Stimulated activated naive CD8-positive, alpha-beta T cell treated with anti-CD3 and anti-CD28 coated beads, Interleukin-15, Interleukin-2, amounts not matched to agents 100 U/mL and 50 U/mL, for 24 hours (primary cell): ENCODE measurements at regions not wholly inside any gene's neighbourhood (a gene's known extent, or its start where the extent isn't known, plus 50 kb on each side); places are given as distances from the start of the nearest gene placed in this dataset.
"Not testable (repeated sequence)": the region's sequence is repeated elsewhere in the genome, so short reads cannot be mapped to it uniquely, and the experiment has no call there.

Source experiments
- ATAC-seq: fragments of 150-1000 bp; cut with Tn5 transposase; one replicate; pipeline ENCODE4 v1.10.0; 2021
- DNase-seq: peaks from one replicate; pipeline ENCODE4 v3.0.0; 2021

DNA sequence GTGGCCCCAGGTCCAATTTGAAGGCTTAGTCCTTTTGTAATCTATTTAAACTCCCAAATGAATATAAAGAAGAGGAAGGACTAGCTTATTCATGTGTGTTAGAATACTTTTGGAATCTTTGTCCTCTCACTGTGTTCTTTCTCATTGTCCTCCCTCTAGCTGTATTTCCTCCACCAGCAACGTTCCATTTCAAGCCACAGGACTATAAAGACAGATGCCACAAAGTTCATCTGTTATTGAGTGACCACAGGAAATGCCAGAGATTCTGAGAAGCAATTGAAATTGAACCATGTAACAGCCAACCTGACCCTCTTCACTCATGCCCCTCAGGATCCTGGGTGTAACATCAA is 336.6 kb upstream of the API5 start:
- no peak for DNase-seq
- no peak for ATAC-seq

DNA sequence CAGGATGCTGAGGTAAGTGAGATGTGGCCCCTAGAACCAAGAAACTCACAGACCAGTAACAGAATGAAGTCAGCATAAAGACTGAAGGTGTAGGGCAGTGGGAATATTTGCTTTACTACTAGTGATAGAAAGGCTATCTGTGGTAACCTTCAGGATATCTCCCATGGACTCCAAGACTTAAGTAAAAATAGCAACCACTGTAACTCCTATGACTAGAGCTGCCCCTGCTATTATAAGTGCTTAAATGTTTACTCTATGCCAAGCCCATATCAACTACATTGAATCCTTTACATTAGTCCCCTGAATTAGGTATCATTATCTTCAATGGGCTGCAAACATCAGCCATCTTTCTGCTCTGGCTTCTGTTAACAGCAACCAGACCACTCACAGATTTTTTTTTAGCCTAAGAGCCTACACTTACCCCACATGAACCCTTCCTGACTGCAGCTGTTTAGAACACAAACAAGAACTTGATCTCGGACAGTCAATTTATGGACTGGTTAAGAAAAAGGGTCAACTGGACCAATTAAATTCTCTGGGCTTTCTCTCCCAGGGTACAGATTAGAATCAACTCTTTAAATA is 335.1 kb upstream of the API5 start:
- ATAC-seq, result no peak

DNA sequence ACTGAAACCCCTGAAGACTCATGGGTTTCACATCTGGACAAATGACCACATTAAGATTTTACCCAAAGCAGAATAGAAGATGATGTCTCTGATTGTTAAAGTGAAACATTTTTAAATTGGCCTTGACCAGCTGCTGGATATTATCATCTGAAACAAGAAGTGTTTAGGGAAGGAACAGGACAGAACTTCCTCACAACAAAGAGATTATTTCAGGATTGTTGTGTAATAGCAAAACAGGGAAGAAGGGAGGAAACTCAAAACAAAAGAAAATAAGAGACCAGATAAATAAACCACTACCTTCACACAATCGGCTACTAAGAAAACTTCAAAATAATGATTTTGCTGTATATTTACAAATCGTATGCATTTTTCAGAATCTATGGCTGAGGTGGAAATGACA is 319.2 kb upstream of the API5 start:
- ATAC-seq (no peak), DNase-seq (no peak)

More for the DNA sequence above, 335.1 kb upstream of the API5 start:
- no peak for DNase-seq

DNA sequence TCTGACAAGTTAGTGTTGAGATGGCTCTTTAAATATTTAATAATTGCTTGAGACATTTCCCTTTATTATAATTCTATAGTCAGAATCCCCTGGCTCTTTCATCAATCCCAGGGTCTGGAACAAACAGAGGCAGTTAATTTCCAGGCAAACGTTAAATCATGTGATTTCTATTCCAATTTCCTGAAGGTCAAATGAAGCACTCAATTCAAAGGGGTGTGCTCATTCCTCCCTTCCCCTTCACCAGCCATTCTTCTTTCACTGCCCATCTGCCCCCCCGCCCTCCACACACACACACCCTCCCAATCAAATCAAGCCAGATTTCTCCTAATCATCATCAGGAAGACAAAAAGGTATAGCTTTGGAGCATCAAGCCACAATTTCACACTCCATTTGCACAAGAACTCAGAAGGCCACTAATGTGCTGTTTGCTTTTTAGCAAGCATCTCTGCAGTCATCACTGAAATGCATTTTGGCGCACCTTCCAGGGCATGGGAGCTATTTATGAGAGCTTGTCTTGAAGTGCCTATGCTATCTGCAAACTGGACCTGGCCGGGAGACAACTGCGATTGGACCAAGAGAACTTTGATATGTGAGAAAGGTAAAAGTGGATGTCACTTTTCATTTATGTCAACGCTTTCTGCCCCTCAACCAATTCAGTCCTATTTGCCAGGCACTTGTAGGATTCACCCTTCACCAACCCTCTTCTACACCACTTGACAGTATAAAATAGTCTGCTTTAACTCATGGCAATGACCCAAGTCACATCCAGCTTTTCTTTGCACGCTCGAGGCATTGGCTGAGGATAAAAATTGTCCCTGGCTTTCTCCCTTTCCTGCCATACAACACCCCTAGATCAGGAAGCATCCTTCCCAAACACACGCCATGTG is 315.1 kb upstream of the API5 start:
- ATAC-seq, result no peak
- no peak for DNase-seq

DNA sequence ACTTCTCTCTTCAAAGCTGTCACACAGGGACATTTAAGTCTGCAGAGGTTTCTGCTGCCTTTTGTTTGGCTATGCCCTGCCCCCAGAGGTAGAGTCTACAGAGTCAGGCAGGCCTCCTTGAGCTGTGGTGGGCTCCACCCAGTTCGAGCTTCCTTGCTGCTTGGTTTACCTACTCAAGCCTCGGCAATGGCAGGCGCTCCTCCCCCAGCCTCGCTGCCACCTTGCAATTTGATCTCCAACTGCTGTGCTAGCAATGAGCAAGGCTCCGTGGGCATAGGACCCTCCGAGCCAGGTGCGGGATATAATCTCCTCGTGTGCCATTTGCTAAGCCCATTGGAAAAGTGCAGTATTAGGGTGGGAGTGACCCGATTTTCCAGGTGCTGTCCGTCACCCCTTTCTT is 306.9 kb upstream of the API5 start:
- DNase-seq, ATAC-seq: not testable (repeated sequence)

DNA sequence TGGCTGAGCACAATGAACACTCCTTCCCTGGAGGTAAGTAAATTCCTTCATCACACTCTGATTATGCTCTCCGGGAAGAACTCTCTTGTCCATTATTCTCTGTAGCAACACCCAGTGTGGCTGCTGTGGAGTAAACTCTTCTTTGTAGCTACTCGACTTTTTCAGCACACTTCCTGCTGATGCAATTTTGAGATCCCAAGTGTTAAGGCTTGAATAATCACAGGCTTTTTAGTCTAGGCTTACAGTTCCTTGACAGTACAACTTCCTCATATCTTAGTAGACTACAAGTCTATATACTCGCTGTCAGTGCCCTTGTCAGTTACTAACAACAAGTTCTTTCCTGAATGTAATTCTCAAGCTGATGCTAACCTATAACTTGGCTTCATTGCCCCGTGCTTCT is 301.8 kb upstream of the API5 start:
- no peak for ATAC-seq
- DNase-seq, result no peak

DNA sequence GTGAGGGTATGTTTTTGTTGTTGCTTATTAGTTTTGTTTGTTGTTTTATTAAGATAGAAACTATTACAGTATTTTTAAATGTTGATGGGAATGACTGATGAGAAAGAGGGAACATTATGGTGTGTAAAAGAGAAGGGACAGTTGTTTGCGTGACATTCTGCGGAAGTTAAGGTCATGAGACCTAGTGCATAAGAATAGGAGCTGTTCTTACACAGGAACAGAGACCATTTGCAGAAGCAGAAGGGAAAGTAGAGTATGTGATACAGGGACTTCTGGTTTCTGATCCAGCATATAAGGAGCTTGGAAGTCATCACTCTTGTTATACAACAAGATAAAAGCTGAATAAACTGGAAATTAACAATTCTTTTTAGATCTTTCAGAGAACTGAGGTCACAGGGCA is 299.2 kb upstream of the API5 start:
- ATAC-seq (no peak), DNase-seq (no peak)

DNA sequence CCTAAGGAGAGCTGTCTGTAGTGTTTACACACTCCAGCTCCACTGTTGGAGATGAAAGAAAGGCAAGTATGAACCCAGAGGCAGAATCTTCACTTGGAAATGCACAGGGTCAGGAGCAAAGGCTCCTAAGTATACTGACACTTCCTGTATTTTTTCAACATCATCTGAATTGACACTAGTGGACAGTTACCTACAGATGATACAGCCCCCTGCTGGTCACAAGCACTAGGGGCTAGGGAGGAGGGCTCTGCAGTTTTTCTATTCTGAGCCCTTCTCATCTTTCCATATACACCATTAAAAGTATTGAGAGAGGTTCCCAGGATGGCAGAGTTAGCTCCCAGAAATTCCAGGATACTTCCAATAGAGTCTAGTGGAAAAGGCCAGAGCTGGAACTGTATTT is 290.3 kb upstream of the API5 start:
- ATAC-seq (no peak), DNase-seq (no peak)

DNA sequence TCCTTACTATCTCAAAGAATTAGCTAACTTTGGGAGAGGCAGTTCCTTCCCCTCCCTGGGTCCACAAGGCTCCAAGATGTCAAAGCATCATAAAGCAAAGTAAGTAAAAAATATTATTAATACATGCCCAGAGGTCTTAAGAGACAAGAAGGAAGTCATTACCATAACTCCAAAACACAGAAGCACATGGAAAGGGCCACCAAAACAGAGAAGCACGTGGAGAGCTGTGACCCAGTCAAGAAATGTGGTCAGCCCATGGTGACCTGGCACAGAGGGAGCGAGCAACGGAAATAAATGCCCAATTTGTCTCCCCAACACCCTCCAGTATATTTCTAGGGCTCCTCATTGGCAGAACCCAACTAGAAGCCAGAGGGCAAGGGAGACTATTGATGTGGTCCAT is 277.5 kb upstream of the API5 start:
- no peak for DNase-seq
- ATAC-seq, result no peak

DNA sequence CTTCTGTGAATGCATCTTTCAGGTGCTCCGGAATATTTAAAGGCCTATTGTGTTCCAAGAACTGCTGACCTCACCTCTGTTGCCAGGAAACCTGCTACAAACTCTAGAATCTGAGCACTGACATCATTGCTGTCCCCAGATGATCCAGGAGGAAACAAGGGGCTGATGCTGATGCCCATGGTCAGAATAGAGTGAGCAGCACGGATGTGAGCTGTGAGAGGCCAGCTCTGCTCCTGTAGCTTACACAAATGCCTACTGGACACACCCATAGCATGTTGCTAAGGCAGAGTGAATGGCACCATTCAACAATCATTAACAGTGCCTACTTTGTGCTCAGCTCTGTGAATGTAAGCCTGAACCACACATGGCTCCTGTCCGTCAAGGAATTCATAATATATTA is 276.7 kb upstream of the API5 start:
- no peak for ATAC-seq
- no peak for DNase-seq

DNA sequence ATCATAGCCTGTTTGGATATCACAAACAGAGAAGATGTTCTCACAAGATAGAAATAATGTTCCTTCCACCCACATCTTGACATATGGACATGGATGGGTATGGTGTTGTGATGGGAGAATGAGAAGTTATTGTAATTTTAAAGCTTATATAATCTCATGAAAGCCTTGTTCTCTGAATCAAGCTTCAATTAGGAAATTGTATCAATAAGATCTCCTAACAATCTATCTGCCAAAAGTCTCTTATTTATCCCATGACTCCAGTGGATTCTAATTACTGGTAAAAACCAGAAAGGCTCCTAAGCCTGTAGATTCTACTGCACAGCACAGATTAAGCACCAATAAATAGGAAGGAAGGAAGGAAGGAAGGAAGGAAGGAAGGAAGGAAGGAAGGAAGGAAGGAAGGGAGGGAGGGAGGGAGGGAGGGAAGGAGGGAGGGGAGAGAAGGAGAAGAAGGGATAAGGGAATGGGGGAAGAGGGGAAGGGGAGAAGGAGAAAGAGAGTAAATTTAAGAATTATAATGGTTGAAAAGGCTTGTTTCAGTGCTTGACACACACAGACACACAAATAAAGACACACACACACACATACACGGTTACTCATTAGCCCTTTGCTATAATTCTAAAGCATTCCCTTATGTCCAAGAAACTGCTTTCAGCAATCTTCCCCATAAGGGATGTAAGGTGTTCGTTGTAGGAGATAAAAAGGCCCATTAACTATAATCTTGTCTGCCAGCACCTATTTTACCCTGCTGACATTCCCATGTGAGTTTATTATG is 258.0 kb upstream of the API5 start:
- no peak for ATAC-seq
- DNase-seq, result no peak

DNA sequence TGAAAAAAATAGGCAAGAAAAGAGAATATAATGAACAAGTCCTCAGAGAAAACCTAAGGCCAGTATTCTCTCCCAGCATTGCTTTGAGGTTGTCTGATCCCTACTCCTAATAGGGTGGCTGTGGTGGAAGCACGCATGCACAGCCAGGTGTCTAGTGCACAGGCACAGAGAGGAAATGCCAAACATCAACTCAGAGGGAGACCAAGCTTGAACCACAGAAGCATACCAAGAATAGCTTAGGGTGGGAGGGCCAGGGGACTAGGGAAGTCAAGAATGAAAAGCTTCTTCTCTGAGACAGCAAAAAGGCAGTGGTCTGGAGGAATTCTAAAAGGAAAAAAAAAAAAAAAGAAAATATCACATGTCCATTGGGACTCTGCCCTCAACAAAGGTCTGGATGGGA is 244.1 kb upstream of the API5 start:
- ATAC-seq (no peak), DNase-seq (no peak)

DNA sequence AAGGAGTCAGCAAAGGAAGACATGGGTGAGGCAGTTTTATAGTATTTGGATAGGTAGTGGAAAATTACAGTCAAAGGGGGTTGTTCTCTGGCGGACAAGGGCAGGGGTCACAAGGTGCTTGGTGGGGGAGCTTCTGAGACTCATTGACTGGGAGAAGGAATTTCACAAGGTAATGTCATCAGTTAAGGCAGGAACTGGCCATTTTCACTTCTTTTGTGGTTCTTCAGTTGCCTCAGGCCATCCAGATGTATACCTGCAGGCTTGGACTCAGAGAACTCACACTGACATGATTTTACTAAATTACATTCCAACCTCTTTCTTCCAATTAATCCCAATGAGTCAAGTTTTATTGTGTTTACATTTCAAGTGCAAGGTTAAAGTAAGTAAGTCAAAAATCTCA is 240.5 kb upstream of the API5 start:
- ATAC-seq, result no peak
- no peak for DNase-seq

DNA sequence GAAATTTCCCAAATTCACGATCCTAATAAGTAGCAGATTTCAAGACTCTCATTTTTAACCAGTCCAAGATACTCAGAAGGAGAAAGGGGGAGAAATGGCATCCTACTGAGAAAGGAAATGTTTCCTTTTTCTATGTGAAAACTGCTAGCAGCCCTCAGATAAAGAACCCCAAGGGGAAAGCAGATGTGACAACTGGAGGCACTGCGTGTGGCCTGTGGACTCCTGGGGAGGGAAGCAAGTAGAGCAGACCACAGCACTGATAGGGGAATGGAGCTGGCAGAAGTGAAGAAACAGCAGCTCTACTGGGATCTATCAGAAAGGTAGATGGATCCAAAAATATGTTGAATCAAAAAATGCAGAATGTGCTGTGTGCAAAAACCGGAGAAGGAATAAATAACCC is 239.7 kb upstream of the API5 start:
- no peak for DNase-seq

DNA sequence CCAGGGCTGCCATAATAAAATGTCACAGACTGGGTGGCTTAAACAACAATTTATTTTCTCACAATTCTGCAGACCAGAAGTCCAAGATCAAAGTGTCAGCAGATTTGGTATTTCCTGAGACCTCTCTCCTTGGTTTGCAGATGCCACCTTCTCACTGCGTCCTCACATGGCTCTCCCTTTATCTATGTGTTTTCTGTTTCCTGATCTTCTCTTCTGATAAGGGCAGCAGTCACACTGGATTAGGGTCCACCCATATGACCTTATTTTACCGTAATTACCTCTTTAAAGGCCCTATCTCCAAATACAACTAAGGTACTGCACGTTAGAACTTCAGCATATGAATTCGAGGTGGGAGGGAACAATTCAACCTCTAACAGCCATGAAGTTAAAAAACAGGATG is 238.9 kb upstream of the API5 start:
- DNase-seq, result no peak
- no peak for ATAC-seq

More for the DNA sequence above, 239.7 kb upstream of the API5 start:
- no peak for ATAC-seq

DNA sequence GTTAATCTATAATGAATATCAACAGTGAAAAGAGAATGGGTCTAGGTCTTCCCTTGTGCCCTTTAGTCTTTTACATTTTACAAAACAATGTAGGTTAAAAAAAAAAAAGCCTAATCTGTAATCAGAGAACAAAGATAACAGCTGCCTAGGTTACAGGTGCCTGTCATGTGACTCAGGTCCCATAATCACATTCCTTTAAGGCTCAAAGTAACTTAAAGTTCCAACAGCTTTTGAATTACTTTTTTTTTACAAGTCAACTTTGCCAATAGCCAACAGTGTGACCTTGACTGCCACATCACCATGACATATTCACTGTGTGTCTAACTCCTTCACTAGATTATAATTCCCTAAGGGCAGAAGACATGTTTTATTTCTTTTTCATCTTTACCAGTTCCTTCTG is 237.0 kb upstream of the API5 start:
- DNase-seq, result no peak
- ATAC-seq, result no peak

DNA sequence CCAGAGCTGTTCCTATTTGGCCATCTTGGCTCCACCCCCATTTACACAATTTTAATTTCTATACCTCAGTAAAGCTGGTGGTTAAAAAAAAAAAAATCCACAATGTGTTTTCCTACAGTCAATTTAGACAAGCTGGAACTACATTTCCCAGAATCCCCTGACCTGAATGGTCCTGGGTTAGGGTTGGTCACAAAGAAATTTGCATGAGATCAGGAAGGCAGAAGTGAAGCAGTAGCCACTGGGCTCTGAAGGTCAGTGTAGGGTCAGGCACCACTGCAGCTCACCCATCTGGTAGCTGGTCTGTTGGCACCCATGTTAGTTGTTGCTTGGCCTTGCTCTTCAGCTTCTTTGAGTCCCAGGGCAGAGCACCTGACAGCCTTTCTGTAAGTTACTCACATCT is 210.7 kb upstream of the API5 start:
- ATAC-seq (no peak), DNase-seq (no peak)

DNA sequence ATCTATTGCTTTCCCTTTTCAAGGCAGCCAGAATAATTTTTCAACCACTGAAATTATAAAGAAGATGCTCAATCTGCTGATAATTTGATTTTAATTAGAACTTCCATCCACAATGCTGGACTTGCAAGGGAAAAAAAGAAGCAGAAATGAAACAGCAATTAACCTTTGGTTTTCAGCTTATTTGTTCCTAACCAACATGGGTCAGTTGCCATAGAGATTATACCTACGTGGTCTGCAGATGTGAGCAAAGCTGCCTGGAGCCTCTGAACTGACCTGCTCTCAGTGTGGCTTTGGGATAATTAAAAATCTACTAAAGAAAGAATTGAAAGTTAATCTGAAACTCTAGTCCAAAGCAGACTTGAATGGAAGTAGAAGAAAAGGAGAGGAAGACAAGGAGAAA is 195.7 kb upstream of the API5 start:
- ATAC-seq (no peak), DNase-seq (no peak)

DNA sequence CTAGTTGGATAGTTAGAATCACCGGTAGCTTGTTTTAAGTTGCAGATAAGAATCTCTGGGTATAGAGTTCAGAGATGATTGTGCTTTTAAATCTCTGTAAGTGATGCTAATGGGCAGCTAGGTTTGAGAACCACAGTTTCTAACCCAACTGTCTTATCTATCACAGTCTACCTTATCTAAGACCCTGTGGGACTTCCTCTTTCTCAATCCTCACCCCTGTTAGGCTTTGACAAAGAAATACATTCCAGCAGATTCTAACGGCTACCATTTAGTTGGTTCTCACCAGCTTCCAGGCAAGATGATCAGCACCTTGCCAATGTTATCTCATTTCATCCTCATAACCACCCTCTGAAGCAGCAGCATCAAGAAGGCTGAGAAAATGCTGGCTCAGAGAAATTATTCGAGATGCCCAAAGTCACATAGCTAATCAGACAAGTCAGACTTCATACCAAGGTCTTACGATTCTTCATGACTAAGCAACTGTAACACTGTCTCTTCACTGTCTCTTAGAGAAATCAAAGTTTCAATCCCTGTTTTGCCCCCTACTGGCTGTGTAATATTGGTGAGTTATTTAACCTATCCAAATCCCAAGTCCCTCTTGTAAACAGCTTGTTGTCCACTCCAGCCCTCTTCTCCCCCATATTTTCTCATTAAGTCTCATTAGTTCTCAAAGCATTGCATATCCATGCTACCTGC is 192.4 kb upstream of the API5 start:
- DNase-seq (no peak), ATAC-seq (no peak)

DNA sequence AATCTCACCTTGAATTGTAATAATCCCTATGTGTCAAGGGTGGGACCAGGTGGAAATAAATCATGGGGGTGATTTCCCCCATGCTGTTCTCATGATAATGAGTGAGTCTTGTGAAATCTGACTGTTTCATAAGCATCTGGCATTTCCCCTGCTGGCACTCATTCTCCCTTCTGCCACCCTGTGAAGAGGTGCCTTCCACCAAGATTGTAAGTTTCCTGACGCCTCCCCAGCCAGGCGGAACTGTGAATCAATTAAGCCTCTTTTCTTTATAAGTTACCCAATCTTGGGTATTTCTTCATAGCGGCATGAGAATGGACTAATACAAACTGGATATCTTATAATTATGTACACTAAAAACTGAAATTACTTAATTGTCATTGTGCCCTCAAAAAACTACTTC is 189.2 kb upstream of the API5 start:
- DNase-seq (no peak), ATAC-seq (no peak)

DNA sequence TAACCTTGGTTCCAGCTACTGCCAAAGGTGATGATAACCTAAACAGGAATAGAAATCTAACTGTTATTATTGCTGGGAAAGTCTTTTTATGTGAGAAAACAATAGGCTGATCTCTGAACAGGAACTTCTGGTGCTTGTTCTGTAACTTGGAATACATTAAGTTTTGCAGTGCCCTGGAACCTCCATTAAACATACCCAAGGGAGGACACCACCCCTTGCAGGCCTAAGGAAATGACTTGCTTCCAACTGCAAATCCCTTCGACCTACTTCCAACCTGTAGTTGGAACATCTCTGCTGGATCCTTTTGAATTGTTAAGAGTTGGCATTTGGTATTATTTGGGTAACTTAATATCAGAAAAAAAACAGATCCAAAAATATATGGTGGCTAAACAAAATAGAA is 188.4 kb upstream of the API5 start:
- DNase-seq (no peak), ATAC-seq (no peak)

DNA sequence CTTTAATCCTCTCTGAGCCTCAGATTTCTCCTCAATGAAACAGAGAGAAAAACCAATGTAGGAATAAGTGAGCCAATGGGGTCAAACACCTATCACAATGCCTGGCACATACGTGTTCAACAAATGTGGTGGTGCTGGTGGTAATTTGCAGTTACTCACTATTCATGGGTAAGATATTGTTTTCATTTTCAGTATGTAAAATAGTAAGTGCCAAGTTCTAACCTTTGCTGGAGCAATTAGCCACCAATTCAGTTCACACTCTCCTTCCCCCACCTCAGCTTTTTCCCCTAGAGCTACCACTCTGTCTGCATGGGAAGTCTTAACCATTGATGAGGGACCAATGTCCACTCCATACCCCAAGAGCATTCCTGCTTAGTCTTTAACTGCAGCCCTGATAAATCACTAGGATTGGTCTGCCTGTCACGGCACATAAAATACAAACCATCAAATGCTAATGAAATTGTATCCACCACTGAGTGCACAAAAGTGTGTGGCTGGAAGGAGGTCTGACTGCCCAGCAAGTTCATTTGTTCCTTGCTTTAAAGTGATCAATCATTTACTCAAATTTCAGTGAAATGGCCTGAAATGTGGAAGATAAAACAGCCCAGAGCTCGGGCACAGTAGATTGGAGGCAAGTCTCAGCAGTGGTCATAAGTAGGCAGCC is 187.4 kb upstream of the API5 start:
- DNase-seq, result no peak

More for the DNA sequence above, 187.4 kb upstream of the API5 start:
- no peak for ATAC-seq
